PC-3 (cell line): ENCODE measurements at regions not wholly inside any gene's neighbourhood (a gene's known extent, or its start where the extent isn't known, plus 50 kb on each side); places are given as distances from the start of the nearest gene placed in this dataset.

ENCODE experiments used
- EZH2 ChIP-seq: fragments of 300-600 bp; sonication (generic); IDR thresholded peaks from one replicate; pipeline ENCODE4 v1.6.1; 2017; ENCODE audit warnings: antibody characterized with exemption, mild to moderate bottlenecking, low read length; ENCODE audit not compliant: unreplicated experiment
- TF ChIP-seq, protein P1 (sequence below): fragments of 300-600 bp; sonication (generic); conservative IDR thresholded peaks from 2 replicates; pipeline ENCODE4 v1.5.1; 2017; ENCODE audit warnings: antibody characterized with exemption, low read depth, mild to moderate bottlenecking, low read length

DNA sequence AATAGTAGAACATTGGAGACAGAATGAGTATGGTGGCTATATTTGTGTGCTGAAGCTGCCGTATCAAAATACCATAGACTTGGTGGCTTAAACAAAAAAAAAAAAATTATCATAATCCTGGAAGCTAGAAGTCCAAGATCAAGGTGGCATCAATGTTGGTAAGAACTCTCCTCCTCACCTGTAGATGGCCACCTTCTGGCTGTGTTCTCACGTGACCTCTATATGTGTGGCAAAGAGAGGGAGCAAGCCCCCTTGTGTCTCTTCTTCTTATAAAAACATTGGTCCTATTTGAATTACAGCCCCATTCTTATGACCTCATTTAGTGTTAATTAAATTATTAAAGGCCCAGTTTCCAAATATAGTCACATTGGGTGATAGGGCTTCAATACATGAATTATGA lies 1640.9 kb upstream of the PCDH7 start:
- TF ChIP-seq, protein P1, sequence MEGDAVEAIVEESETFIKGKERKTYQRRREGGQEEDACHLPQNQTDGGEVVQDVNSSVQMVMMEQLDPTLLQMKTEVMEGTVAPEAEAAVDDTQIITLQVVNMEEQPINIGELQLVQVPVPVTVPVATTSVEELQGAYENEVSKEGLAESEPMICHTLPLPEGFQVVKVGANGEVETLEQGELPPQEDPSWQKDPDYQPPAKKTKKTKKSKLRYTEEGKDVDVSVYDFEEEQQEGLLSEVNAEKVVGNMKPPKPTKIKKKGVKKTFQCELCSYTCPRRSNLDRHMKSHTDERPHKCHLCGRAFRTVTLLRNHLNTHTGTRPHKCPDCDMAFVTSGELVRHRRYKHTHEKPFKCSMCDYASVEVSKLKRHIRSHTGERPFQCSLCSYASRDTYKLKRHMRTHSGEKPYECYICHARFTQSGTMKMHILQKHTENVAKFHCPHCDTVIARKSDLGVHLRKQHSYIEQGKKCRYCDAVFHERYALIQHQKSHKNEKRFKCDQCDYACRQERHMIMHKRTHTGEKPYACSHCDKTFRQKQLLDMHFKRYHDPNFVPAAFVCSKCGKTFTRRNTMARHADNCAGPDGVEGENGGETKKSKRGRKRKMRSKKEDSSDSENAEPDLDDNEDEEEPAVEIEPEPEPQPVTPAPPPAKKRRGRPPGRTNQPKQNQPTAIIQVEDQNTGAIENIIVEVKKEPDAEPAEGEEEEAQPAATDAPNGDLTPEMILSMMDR, result peak; percentile 40; the same call in 1 of the 2 replicates
- no peak for TF ChIP-seq EZH2
